Panc1 (cell line): ENCODE measurements at regions not wholly inside any gene's neighbourhood (a gene's known extent, or its start where the extent isn't known, plus 50 kb on each side); places are given as distances from the start of the nearest gene placed in this dataset.

Experiments
- ATAC-seq: fragments of 200-7000 bp; cut with Tn5 transposase; 2 replicates; pipeline ENCODE4 v1.9.1; 2020; ENCODE audit warnings: mild to moderate bottlenecking, moderate library complexity
- BruUV-seq: library from RNA; stranded (reverse); fragments of 400-500 nt; replicated peaks from 2 replicates; lab custom pipeline; 2021; lab: Mats Ljungman, UMichigan
- CTCF ChIA-PET: fragments of 300-600 bp; sonication (Branson Sonifier 250); formaldehyde crosslinking; loops from one replicate; lab custom pipeline; 2022; ENCODE audit warnings: antibody characterized with exemption; lab: Charles Lee
- POLR2A ChIA-PET: fragments of 300-600 bp; sonication (Branson Sonifier 250); formaldehyde crosslinking; loops from one replicate; lab custom pipeline; 2022; ENCODE audit warnings: antibody characterized with exemption; lab: Charles Lee
- DNase-seq: peaks from one replicate; pipeline ENCODE4 v3.0.0-alpha.2; 2010; ENCODE audit warnings: low read depth, low spot score
- H3K27ac ChIP-seq: 2 replicates; pipeline ENCODE4 v1.5.1; 2011; ENCODE audit warnings: mild to moderate bottlenecking, low read length, inconsistent platforms
- H3K27me3 ChIP-seq: fragments of 200-500 bp; sonication (Bioruptor generic); 2 replicates; pipeline ENCODE4 v1.6.0; 2014; ENCODE audit warnings: low read length, inconsistent platforms; ENCODE audit not compliant: control insufficient read depth, insufficient read depth
- H3K36me3 ChIP-seq: fragments of 200-500 bp; sonication (Bioruptor generic); 2 replicates; pipeline ENCODE4 v1.5.1; 2014; ENCODE audit warnings: inconsistent platforms, mild to moderate bottlenecking, low read length, moderate library complexity; ENCODE audit not compliant: control insufficient read depth, insufficient read depth
- H3K4me1 ChIP-seq: 2 replicates; pipeline ENCODE4 v1.5.1; 2011; ENCODE audit warnings: inconsistent platforms, mild to moderate bottlenecking, low read length, moderate library complexity; ENCODE audit not compliant: control insufficient read depth, insufficient read depth
- H3K4me3 ChIP-seq, 2 experiments: 2 replicates each; pipeline ENCODE4 v1.5.1; 2011 to 2012; ENCODE audit warnings: low read depth in 2 of 2, low read length in 2 of 2, mild to moderate bottlenecking in 2 of 2, inconsistent platforms in 1 of 2, moderate library complexity in 1 of 2
- H3K9me3 ChIP-seq: fragments of 200-500 bp; sonication (Bioruptor generic); 2 replicates; pipeline ENCODE4 v1.5.1; 2014; ENCODE audit warnings: low read depth, mild to moderate bottlenecking, inconsistent platforms, low read length, moderate library complexity; ENCODE audit not compliant: control insufficient read depth, insufficient read depth
- CTCF ChIP-seq: fragments of 450-650 bp; IDR thresholded peaks from 2 replicates; pipeline ENCODE4 v1.5.1; 2017; ENCODE audit warnings: mild to moderate bottlenecking
- POLR2AphosphoS5 ChIP-seq: IDR thresholded peaks from 2 replicates; pipeline ENCODE4 v1.6.1; 2012; ENCODE audit warnings: mild to moderate bottlenecking, low read depth, low read length, moderate library complexity
- SIN3A ChIP-seq: IDR thresholded peaks from 2 replicates; pipeline ENCODE4 v1.6.1; 2012; ENCODE audit warnings: low read depth, mild to moderate bottlenecking, low read length, moderate library complexity, borderline replicate concordance; ENCODE audit not compliant: insufficient read depth
- TCF7L2 ChIP-seq: IDR thresholded peaks from 2 replicates; pipeline ENCODE4 v1.6.1; 2011; ENCODE audit warnings: mild to moderate bottlenecking, low read depth, low read length, inconsistent platforms
- in situ Hi-C: cut with HindIII; loops from 2 replicates; pipeline ENCODE4 v1.10.0; 2016; ENCODE audit warnings: low sequenced_read_pairs, low pct_unique_long_range_greater_than_20kb
- intact Hi-C: fragments of 100-400 bp; cut with micrococcal nuclease; formaldehyde crosslinking; loops from one replicate; pipeline ENCODE4 v1.10.0; 2022; ENCODE audit not compliant: unreplicated experiment
- TF ChIP-seq, protein P1 (sequence below), 2 experiments: IDR thresholded peaks; 2 replicates each; pipeline ENCODE4 v1.6.1; 2011 to 2012; ENCODE audit warnings: low read depth in 2 of 2, control low read depth in 1 of 2, low read length in 1 of 2, mild to moderate bottlenecking in 1 of 2, moderate library complexity in 1 of 2; ENCODE audit not compliant: insufficient read depth in 1 of 2

GRCh38 chrX:43176686-43177085 lies 398.7 kb upstream of the PPP1R2C start:
- no peak for DNase-seq
- CTCF ChIA-PET: no interaction called here

DNA sequence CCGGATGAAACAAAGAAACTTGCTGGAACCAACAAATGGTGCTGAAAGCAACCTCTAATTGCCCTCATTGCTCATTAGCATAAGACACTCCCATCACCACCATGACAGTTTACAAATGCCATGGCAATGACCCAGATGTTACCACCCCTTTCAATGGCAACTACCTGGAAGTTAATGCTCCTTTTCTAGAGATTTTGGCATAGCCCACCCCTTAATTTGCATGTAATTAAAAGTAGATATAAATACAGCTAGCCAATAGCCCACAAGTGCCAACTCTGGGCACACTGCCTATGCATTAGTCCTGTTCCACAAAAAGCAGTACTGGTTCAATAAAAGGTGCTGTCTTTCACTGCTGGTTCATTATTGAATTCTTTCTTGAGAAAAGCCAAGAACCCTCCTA lies 410.3 kb upstream of the PPP1R2C start:
- H3K36me3 ChIP-seq: no peaks in the 10 kb centered on the region
- H3K27me3 ChIP-seq: no peaks in the 10 kb centered on the region
- no peak for DNase-seq
- ChIA-PET POLR2A (no interaction called here), CTCF (no interaction called here)
- no peaks in the 10 kb centered on the region for H3K9me3 ChIP-seq
- ATAC-seq: no peak
- intact Hi-C loops: no loop called here
- TF ChIP-seq CTCF (no peak), SIN3A (no peak), TCF7L2 (no peak), POLR2AphosphoS5 (no peak)
- TF ChIP-seq, protein P1, sequence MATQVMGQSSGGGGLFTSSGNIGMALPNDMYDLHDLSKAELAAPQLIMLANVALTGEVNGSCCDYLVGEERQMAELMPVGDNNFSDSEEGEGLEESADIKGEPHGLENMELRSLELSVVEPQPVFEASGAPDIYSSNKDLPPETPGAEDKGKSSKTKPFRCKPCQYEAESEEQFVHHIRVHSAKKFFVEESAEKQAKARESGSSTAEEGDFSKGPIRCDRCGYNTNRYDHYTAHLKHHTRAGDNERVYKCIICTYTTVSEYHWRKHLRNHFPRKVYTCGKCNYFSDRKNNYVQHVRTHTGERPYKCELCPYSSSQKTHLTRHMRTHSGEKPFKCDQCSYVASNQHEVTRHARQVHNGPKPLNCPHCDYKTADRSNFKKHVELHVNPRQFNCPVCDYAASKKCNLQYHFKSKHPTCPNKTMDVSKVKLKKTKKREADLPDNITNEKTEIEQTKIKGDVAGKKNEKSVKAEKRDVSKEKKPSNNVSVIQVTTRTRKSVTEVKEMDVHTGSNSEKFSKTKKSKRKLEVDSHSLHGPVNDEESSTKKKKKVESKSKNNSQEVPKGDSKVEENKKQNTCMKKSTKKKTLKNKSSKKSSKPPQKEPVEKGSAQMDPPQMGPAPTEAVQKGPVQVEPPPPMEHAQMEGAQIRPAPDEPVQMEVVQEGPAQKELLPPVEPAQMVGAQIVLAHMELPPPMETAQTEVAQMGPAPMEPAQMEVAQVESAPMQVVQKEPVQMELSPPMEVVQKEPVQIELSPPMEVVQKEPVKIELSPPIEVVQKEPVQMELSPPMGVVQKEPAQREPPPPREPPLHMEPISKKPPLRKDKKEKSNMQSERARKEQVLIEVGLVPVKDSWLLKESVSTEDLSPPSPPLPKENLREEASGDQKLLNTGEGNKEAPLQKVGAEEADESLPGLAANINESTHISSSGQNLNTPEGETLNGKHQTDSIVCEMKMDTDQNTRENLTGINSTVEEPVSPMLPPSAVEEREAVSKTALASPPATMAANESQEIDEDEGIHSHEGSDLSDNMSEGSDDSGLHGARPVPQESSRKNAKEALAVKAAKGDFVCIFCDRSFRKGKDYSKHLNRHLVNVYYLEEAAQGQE (IDR thresholded peaks at IDR 0.05; ENCODE audit: insufficient read depth in 1 of 2, low read depth in 2 of 2, low read length in 1 of 2): no peak
- in situ Hi-C loops: no loop called here
- no peak overlapping the region for H3K27ac ChIP-seq
- no TSS peak for BruUV-seq
- no peaks in the 10 kb centered on the region for H3K4me1 ChIP-seq
- H3K4me3 ChIP-seq: no peak overlapping the region

More at GRCh38 chrX:43176686-43177085, 398.7 kb upstream of the PPP1R2C start:
- Histone ChIP-seq H3K27me3 (no peaks in the 10 kb centered on the region), H3K4me3 (no peak overlapping the region), H3K4me1 (no peaks in the 10 kb centered on the region), H3K36me3 (no peaks in the 10 kb centered on the region), H3K27ac (no peak overlapping the region), H3K9me3 (no peaks in the 10 kb centered on the region)
- POLR2A ChIA-PET: no interaction called here
- ATAC-seq: no peak
- in situ Hi-C loops: no loop called here
- BruUV-seq: no TSS peak
- TF ChIP-seq TCF7L2 (no peak), SIN3A (no peak), CTCF (no peak), POLR2AphosphoS5 (no peak)
- TF ChIP-seq, protein P1 (IDR thresholded peaks at IDR 0.05; ENCODE audit: insufficient read depth in 1 of 2, low read depth in 2 of 2, low read length in 1 of 2): no peak
- intact Hi-C loops: no loop called here
